ENCODE measurements at regions not wholly inside any gene's neighbourhood (a gene's known extent, or its start where the extent isn't known, plus 50 kb on each side); places are given as distances from the start of the nearest gene placed in this dataset.

GRCh38 chr10:107215681-107216080 lies 51.2 kb upstream of the SORCS1 start:
- DNase-seq (ENCODE audit: low read depth in 1 of 2, low spot score in 2 of 2), result no peak
- H3K4me1 ChIP-seq (replicated peaks), result no peaks in the 10 kb centered on the region
- H3K4me3 ChIP-seq, result no peak overlapping the region
- no peaks in the 10 kb centered on the region for H3K36me3 ChIP-seq
- no peaks in the 10 kb centered on the region for H3K27me3 ChIP-seq (replicated peaks)
- H3K9me3 ChIP-seq (replicated peaks), result no peaks in the 10 kb centered on the region
- H3K27ac ChIP-seq, result no peak overlapping the region

All from SJSA1 (cell line).